WI38 (cell line): ENCODE measurements at regions not wholly inside any gene's neighbourhood (a gene's known extent, or its start where the extent isn't known, plus 50 kb on each side); places are given as distances from the start of the nearest gene placed in this dataset.

Experiments
- H3K4me3 ChIP-seq: 2 replicates; pipeline ENCODE4 v1.5.1; 2011; ENCODE audit warnings: low read depth, mild to moderate bottlenecking, control low read depth, low read length
- CTCF ChIP-seq: IDR thresholded peaks from 2 replicates; pipeline ENCODE4 v1.5.1; 2012; ENCODE audit warnings: low read depth, mild to moderate bottlenecking, control low read depth, low read length

- TF ChIP-seq CTCF = no peak
- H3K4me3 ChIP-seq = peak overlapping the region; percentile 37
Observed at GRCh38 chr6:4687989-4688947, 87.9 kb upstream of the CDYL start.

- H3K4me3 ChIP-seq = no peak overlapping the region
- TF ChIP-seq CTCF = no peak
Observed at GRCh38 chr6:4687656-4687988, 88.6 kb upstream of the CDYL start.

GRCh38 chr6:4682431-4683097 is 93.6 kb upstream of the CDYL start:
- no peak overlapping the region for H3K4me3 ChIP-seq
- no peak for TF ChIP-seq CTCF

- TF ChIP-seq CTCF = no peak
Observed at GRCh38 chr6:4678506-4679300, 97.5 kb upstream of the CDYL start.

GRCh38 chr6:4677751-4678065 is 98.5 kb upstream of the CDYL start:
- TF ChIP-seq CTCF = no peak
- no peak overlapping the region for H3K4me3 ChIP-seq

More at GRCh38 chr6:4678506-4679300, 97.5 kb upstream of the CDYL start:
- no peak overlapping the region for H3K4me3 ChIP-seq

GRCh38 chr6:4677011-4677750 is 99.0 kb upstream of the CDYL start:
- TF ChIP-seq CTCF = no peak
- H3K4me3 ChIP-seq = no peak overlapping the region
